NB4 (cell line): ENCODE measurements at regions not wholly inside any gene's neighbourhood (a gene's known extent, or its start where the extent isn't known, plus 50 kb on each side); places are given as distances from the start of the nearest gene placed in this dataset.

ENCODE experiments used
- MYC ChIP-seq: IDR thresholded peaks from 2 replicates; pipeline ENCODE4 v1.6.1; 2011; ENCODE audit warnings: low read depth, low read length
- POLR2A ChIP-seq: IDR thresholded peaks from 2 replicates; pipeline ENCODE4 v1.6.1; 2011; ENCODE audit warnings: mild to moderate bottlenecking; ENCODE audit not compliant: insufficient read length; ENCODE audit errors: extremely low read depth
- TF ChIP-seq, protein P1 (sequence below): IDR thresholded peaks from one replicate; pipeline ENCODE4 v1.5.1; 2012; ENCODE audit warnings: low read depth, low read length
- TF ChIP-seq, protein P2 (sequence below): IDR thresholded peaks from 2 replicates; pipeline ENCODE4 v1.6.1; 2011; ENCODE audit warnings: low read depth, low read length

DNA sequence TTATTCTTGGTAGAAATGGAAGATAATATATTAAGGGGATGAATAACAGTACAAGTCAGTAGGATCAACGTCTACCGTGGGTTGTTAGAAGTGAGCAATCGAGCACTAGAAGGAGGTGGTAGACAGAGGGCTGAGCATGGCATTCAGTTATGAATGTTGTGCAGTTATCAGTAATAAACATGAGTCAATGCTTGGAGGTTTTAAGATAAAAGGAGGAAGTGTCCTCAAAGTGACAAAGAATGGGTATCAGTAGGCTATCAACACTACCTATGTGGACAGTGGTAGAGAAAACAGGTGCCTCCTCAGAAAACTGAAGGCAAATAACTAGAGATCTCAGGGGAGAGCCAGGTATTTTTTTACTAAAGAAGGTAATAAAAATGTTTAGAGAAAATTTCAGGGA, 1607.0 kb downstream of the PCDH9 start:
- TF ChIP-seq POLR2A (no peak), MYC (no peak)
- TF ChIP-seq, protein P1, sequence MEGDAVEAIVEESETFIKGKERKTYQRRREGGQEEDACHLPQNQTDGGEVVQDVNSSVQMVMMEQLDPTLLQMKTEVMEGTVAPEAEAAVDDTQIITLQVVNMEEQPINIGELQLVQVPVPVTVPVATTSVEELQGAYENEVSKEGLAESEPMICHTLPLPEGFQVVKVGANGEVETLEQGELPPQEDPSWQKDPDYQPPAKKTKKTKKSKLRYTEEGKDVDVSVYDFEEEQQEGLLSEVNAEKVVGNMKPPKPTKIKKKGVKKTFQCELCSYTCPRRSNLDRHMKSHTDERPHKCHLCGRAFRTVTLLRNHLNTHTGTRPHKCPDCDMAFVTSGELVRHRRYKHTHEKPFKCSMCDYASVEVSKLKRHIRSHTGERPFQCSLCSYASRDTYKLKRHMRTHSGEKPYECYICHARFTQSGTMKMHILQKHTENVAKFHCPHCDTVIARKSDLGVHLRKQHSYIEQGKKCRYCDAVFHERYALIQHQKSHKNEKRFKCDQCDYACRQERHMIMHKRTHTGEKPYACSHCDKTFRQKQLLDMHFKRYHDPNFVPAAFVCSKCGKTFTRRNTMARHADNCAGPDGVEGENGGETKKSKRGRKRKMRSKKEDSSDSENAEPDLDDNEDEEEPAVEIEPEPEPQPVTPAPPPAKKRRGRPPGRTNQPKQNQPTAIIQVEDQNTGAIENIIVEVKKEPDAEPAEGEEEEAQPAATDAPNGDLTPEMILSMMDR, result no peak
- TF ChIP-seq, protein P2, sequence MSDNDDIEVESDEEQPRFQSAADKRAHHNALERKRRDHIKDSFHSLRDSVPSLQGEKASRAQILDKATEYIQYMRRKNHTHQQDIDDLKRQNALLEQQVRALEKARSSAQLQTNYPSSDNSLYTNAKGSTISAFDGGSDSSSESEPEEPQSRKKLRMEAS, result no peak
